ENCODE measurements at regions not wholly inside any gene's neighbourhood (a gene's known extent, or its start where the extent isn't known, plus 50 kb on each side); places are given as distances from the start of the nearest gene placed in this dataset.
"Not testable (repeated sequence)": the region's sequence is repeated elsewhere in the genome, so short reads cannot be mapped to it uniquely, and the experiment has no call there.

GRCh38 chr1:95614197-95614596, 380.2 kb downstream of the RWDD3 start:
- DNase-seq (ENCODE audit: low spot score), result no peak

GRCh38 chr1:95615421-95615820, 381.4 kb downstream of the RWDD3 start:
- DNase-seq (ENCODE audit: low spot score), result no peak

GRCh38 chr1:95620076-95620475, 386.1 kb downstream of the RWDD3 start:
- no peak for DNase-seq (ENCODE audit: low spot score)

- no peak for DNase-seq (ENCODE audit: low spot score)
Observed at GRCh38 chr1:95622609-95623008, 388.6 kb downstream of the RWDD3 start.

- no peak for DNase-seq (ENCODE audit: low spot score)
Observed at GRCh38 chr1:95625224-95625623, 391.2 kb downstream of the RWDD3 start.

- no peak for DNase-seq (ENCODE audit: low spot score)
Observed at GRCh38 chr1:95627244-95627643, 393.2 kb downstream of the RWDD3 start.

- DNase-seq (ENCODE audit: low spot score), result no peak
Observed at GRCh38 chr1:95631695-95632094, 397.7 kb downstream of the RWDD3 start.

GRCh38 chr1:95635811-95636210, 401.8 kb downstream of the RWDD3 start:
- DNase-seq (ENCODE audit: low spot score), result no peak

- DNase-seq (ENCODE audit: low spot score), result no peak
Observed at GRCh38 chr1:95636897-95637296, 402.9 kb downstream of the RWDD3 start.

- no peak for DNase-seq (ENCODE audit: low spot score)
Observed at GRCh38 chr1:95640746-95641145, 406.7 kb downstream of the RWDD3 start.

- no peak for DNase-seq (ENCODE audit: low spot score)
Observed at GRCh38 chr1:95641386-95641785, 407.4 kb downstream of the RWDD3 start.

- no peak for DNase-seq (ENCODE audit: low spot score)
Observed at GRCh38 chr1:95642035-95642434, 408.0 kb downstream of the RWDD3 start.

- DNase-seq (ENCODE audit: low spot score), result no peak
Observed at GRCh38 chr1:95643071-95643470, 409.1 kb downstream of the RWDD3 start.

GRCh38 chr1:95645126-95645525, 411.1 kb downstream of the RWDD3 start:
- DNase-seq (ENCODE audit: low spot score), result not testable (repeated sequence)

GRCh38 chr1:95650631-95651030, 416.6 kb downstream of the RWDD3 start:
- no peak for DNase-seq (ENCODE audit: low spot score)

GRCh38 chr1:95652423-95652965, 418.5 kb downstream of the RWDD3 start:
- DNase-seq (ENCODE audit: low spot score), result no peak

GRCh38 chr1:95653618-95654017, 419.6 kb downstream of the RWDD3 start:
- no peak for DNase-seq (ENCODE audit: low spot score)

GRCh38 chr1:95655321-95656020, 421.5 kb downstream of the RWDD3 start:
- peak; percentile 28 for DNase-seq (ENCODE audit: low spot score)

- DNase-seq (ENCODE audit: low spot score), result no peak
Observed at GRCh38 chr1:95657248-95657647, 423.2 kb downstream of the RWDD3 start.

- DNase-seq (ENCODE audit: low spot score), result no peak
Observed at GRCh38 chr1:95659166-95659565, 425.2 kb downstream of the RWDD3 start.

- DNase-seq (ENCODE audit: low spot score), result no peak
Observed at GRCh38 chr1:95659588-95659987, 425.6 kb downstream of the RWDD3 start.

GRCh38 chr1:95660736-95661135, 426.7 kb downstream of the RWDD3 start:
- no peak for DNase-seq (ENCODE audit: low spot score)

- DNase-seq (ENCODE audit: low spot score), result not testable (repeated sequence)
Observed at GRCh38 chr1:95663530-95663929, 429.5 kb downstream of the RWDD3 start.

GRCh38 chr1:95668165-95668564, 434.2 kb downstream of the RWDD3 start:
- no peak for DNase-seq (ENCODE audit: low spot score)

Data from D341Med (cell line).